Thyroid gland (tissue), 4 donors: ENCODE measurements at regions not wholly inside any gene's neighbourhood (a gene's known extent, or its start where the extent isn't known, plus 50 kb on each side); places are given as distances from the start of the nearest gene placed in this dataset.

Experiments
- POLR2A ChIP-seq, 2 donors: fragments of 450-650 bp; IDR thresholded peaks; one replicate each; pipeline ENCODE4 v1.6.1; 2017; ENCODE audit warnings: antibody characterized with exemption in 2 of 2, mild to moderate bottlenecking in 2 of 2, moderate library complexity in 1 of 2
- TF ChIP-seq, protein P1 (sequence below), 6 experiments: fragments of 200-600 bp in 3 of 6; fragments of 450-650 bp in 3 of 6; sonication (generic) in 3 of 6; IDR thresholded peaks; one replicate each; pipeline ENCODE4 v1.5.1; 2016 to 2019; ENCODE audit warnings: antibody characterized with exemption in 6 of 6, mild to moderate bottlenecking in 2 of 6, inconsistent platforms in 1 of 6, moderate library complexity in 1 of 6

DNA sequence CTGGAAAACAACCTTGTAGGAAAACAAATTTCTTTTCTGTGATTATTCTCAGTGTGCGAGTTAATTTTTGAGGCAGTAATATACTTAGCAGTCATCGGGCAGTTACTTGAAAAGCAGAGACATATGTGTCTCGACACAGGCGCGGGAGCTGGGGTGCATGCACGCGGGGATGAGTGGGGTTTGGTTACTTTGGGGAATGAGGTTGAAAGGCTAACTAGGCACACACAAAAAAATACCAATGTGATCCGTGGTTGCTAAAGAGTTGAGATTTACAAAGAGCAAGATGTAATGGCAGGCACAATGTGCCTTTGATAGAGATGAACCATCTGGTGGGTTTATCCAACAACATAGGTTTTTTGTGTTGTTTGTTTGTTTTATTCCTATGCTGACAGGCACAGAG, 703.8 kb upstream of the EEF2KMT start:
- TF ChIP-seq, protein P1, sequence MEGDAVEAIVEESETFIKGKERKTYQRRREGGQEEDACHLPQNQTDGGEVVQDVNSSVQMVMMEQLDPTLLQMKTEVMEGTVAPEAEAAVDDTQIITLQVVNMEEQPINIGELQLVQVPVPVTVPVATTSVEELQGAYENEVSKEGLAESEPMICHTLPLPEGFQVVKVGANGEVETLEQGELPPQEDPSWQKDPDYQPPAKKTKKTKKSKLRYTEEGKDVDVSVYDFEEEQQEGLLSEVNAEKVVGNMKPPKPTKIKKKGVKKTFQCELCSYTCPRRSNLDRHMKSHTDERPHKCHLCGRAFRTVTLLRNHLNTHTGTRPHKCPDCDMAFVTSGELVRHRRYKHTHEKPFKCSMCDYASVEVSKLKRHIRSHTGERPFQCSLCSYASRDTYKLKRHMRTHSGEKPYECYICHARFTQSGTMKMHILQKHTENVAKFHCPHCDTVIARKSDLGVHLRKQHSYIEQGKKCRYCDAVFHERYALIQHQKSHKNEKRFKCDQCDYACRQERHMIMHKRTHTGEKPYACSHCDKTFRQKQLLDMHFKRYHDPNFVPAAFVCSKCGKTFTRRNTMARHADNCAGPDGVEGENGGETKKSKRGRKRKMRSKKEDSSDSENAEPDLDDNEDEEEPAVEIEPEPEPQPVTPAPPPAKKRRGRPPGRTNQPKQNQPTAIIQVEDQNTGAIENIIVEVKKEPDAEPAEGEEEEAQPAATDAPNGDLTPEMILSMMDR (IDR thresholded peaks at IDR 0.05) = no peak
- no peak for TF ChIP-seq POLR2A (IDR thresholded peaks at IDR 0.05)
